DND-41 (cell line): ENCODE measurements at regions not wholly inside any gene's neighbourhood (a gene's known extent, or its start where the extent isn't known, plus 50 kb on each side); places are given as distances from the start of the nearest gene placed in this dataset.

Experiments used
- EZH2 ChIP-seq: IDR thresholded peaks from 3 replicates; pipeline ENCODE4 v1.6.1; 2012; ENCODE audit warnings: borderline replicate concordance, low read depth, mild to moderate bottlenecking, moderate library complexity, low read length, inconsistent platforms; ENCODE audit not compliant: severe bottlenecking
- TF ChIP-seq, protein P1 (sequence below): IDR thresholded peaks from 2 replicates; pipeline ENCODE4 v1.5.1; 2012; ENCODE audit warnings: borderline replicate concordance, low read length, moderate library complexity, mild to moderate bottlenecking; ENCODE audit not compliant: poor library complexity, severe bottlenecking; ENCODE audit errors: extremely low read depth

GRCh38 chr18:68431922-68432198 is 283.0 kb downstream of the TMX3 start:
- TF ChIP-seq, protein P1, sequence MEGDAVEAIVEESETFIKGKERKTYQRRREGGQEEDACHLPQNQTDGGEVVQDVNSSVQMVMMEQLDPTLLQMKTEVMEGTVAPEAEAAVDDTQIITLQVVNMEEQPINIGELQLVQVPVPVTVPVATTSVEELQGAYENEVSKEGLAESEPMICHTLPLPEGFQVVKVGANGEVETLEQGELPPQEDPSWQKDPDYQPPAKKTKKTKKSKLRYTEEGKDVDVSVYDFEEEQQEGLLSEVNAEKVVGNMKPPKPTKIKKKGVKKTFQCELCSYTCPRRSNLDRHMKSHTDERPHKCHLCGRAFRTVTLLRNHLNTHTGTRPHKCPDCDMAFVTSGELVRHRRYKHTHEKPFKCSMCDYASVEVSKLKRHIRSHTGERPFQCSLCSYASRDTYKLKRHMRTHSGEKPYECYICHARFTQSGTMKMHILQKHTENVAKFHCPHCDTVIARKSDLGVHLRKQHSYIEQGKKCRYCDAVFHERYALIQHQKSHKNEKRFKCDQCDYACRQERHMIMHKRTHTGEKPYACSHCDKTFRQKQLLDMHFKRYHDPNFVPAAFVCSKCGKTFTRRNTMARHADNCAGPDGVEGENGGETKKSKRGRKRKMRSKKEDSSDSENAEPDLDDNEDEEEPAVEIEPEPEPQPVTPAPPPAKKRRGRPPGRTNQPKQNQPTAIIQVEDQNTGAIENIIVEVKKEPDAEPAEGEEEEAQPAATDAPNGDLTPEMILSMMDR = no peak
- no peak for TF ChIP-seq EZH2
